ENCODE measurements at regions not wholly inside any gene's neighbourhood (a gene's known extent, or its start where the extent isn't known, plus 50 kb on each side); places are given as distances from the start of the nearest gene placed in this dataset.

DNA sequence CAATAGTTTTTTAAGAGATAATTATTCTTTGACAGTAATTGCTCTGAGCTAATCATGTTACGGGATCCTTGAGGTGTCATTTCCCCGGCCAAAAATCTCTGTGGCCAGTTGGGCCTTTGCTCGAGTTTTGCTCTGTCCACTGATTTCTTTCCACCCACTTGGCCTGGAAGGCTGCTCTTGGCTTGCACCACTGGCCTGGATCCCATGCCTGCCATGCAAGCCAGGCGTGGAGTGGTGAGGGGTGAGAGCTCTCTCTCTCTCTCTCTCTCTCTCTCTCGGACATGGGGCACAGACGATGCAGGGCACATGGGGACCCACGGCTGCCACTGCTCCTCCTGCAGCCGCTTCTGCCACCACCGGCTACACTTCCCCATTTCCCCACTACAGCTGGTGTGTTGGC, 853.0 kb upstream of the GCFC2 start:
- POLR2A ChIA-PET: no interaction called here
- WGBS (ENCODE audit: low lambda C conversion rate): 44% methylated on average over 9 of the region's 9 CpGs
- H3K4me2 ChIP-seq (ENCODE audit: low read depth, low read length): no peak overlapping the region
- H2AFZ ChIP-seq (ENCODE audit: low read length): no peak overlapping the region
- H4K20me1 ChIP-seq (ENCODE audit: insufficient read depth, low read length): no peaks in the 10 kb centered on the region
- in situ Hi-C loops (cut with HindIII; ENCODE audit: extremely low pct_ligation_motif_present, low pct_unique_long_range_greater_than_20kb): no loop called here
- H3K4me3 ChIP-seq (replicated peaks in 1 of 3; ENCODE audit: insufficient read depth in 1 of 3, low read depth in 2 of 3, low read length in 3 of 3): no peak overlapping the region
- H3K27ac ChIP-seq (ENCODE audit: extremely low read length, insufficient read depth, low read length): no peak overlapping the region
- H3K27me3 ChIP-seq (ENCODE audit: control insufficient read depth in 1 of 2, insufficient read depth in 2 of 2, low read length in 2 of 2): no peaks in the 10 kb centered on the region
- no peaks in the 10 kb centered on the region for H3K36me3 ChIP-seq (replicated peaks in 1 of 2; ENCODE audit: control insufficient read depth in 1 of 2, insufficient read depth in 2 of 2, low read length in 2 of 2)
- H3K4me1 ChIP-seq (ENCODE audit: insufficient read depth, low read length): no peaks in the 10 kb centered on the region
- TF ChIP-seq ZNF44 (CRISPR knock-in tag; IDR thresholded peaks at IDR 0.05) (no peak), ZBED4 (CRISPR knock-in tag; IDR thresholded peaks at IDR 0.05; ENCODE audit: borderline replicate concordance) (no peak), ZNF143 (CRISPR knock-in tag; IDR thresholded peaks at IDR 0.05) (no peak), ATF1 (CRISPR knock-in tag; IDR thresholded peaks at IDR 0.05) (no peak), ZNF160 (CRISPR knock-in tag; IDR thresholded peaks at IDR 0.05) (no peak), ZNF562 (CRISPR knock-in tag; IDR thresholded peaks at IDR 0.05; ENCODE audit: borderline replicate concordance) (no peak), ZNF230 (CRISPR knock-in tag; IDR thresholded peaks at IDR 0.05) (no peak), ZBTB20 (CRISPR knock-in tag; IDR thresholded peaks at IDR 0.05; ENCODE audit: borderline replicate concordance, low read depth) (no peak), ZMYM2 (CRISPR knock-in tag; IDR thresholded peaks at IDR 0.05) (no peak), MTF1 (CRISPR knock-in tag; IDR thresholded peaks at IDR 0.05) (no peak), TFE3 (CRISPR knock-in tag; IDR thresholded peaks at IDR 0.05) (no peak), ZNF335 (CRISPR knock-in tag; IDR thresholded peaks at IDR 0.05) (no peak), JUND (CRISPR knock-in tag; IDR thresholded peaks at IDR 0.05) (no peak)
- ATAC-seq (no peak), FAIRE-seq (no peak), DNase-seq (ENCODE audit: low spot score) (no peak)
- H3K79me2 ChIP-seq (ENCODE audit: insufficient read depth, low read length): no peaks in the 10 kb centered on the region
- intact Hi-C loops (cut with micrococcal nuclease; ENCODE audit: unreplicated experiment): no loop called here
- CTCF ChIA-PET (ENCODE audit: low intra/inter-chr PET ratio, low total read pairs): no interaction called here
- no peaks in the 10 kb centered on the region for H3K9me3 ChIP-seq (ENCODE audit: low read length)
- no TSS peak for BruUV-seq (replicated peaks)
- no peak overlapping the region for H3K9ac ChIP-seq (ENCODE audit: insufficient read depth, low read depth, low read length)
